Natural killer cell (primary cell): ENCODE measurements at regions not wholly inside any gene's neighbourhood (a gene's known extent, or its start where the extent isn't known, plus 50 kb on each side); places are given as distances from the start of the nearest gene placed in this dataset.

ENCODE experiments used
- ATAC-seq, 3 donors: fragments of 150-1000 bp in 2 of 3; fragments of 200-7000 bp in 1 of 3; cut with Tn5 transposase; 1 replicate in 1 of 3; 2 replicates in 2 of 3; pipeline ENCODE4 v1.10.0; 2021; ENCODE audit warnings: mild to moderate bottlenecking in 2 of 3, moderate library complexity in 2 of 3
- DNase-seq, 2 donors: peaks; one replicate each; pipeline versions ENCODE4 v3.0.0 to v3.0.0-alpha.2; 2013 to 2021; ENCODE audit warnings: mixed read lengths in 1 of 2
- H3K27ac ChIP-seq: one replicate; pipeline ENCODE4 v1.5.1; 2013; ENCODE audit warnings: mild to moderate bottlenecking, low read length
- H3K27me3 ChIP-seq: one replicate; pipeline ENCODE4 v1.6.1; 2013; ENCODE audit warnings: low read length; ENCODE audit not compliant: control insufficient read depth, insufficient read depth
- H3K36me3 ChIP-seq: one replicate; pipeline ENCODE4 v1.6.1; 2013; ENCODE audit warnings: low read length; ENCODE audit not compliant: control insufficient read depth, insufficient read depth
- H3K4me1 ChIP-seq: one replicate; pipeline ENCODE4 v1.6.1; 2013; ENCODE audit warnings: low read length; ENCODE audit not compliant: control insufficient read depth, insufficient read depth
- H3K4me3 ChIP-seq: one replicate; pipeline ENCODE4 v1.5.1; 2013; ENCODE audit warnings: low read length
- H3K9me3 ChIP-seq: one replicate; pipeline ENCODE4 v1.6.1; 2013; ENCODE audit warnings: low read length; ENCODE audit not compliant: control insufficient read depth, insufficient read depth
- H3K27ac Mint-ChIP-seq, 2 donors: one replicate each; pipeline ENCODE4 v1.8.0; 2022; ENCODE audit warnings: mild to moderate bottlenecking in 2 of 2, mixed read lengths in 2 of 2, moderate library complexity in 1 of 2
- H3K27me3 Mint-ChIP-seq, 2 donors: one replicate each; pipeline ENCODE4 v1.8.0; 2022; ENCODE audit warnings: low read depth in 2 of 2, mixed read lengths in 2 of 2
- H3K36me3 Mint-ChIP-seq: one replicate; pipeline ENCODE4 v1.8.0; 2022; ENCODE audit warnings: mixed read lengths
- H3K4me1 Mint-ChIP-seq, 2 donors: one replicate each; pipeline ENCODE4 v1.8.0; 2022; ENCODE audit warnings: mixed read lengths in 2 of 2
- H3K4me3 Mint-ChIP-seq: one replicate; pipeline ENCODE4 v1.8.0; 2022; ENCODE audit warnings: mild to moderate bottlenecking, moderate library complexity, mixed read lengths
- H3K9me3 Mint-ChIP-seq, 2 donors: one replicate each; pipeline ENCODE4 v1.8.0; 2022; ENCODE audit warnings: mixed read lengths in 2 of 2
- WGBS: methylation state at CpG from one replicate; pipeline ENCODE4 v1.1.7; 2013; ENCODE audit warnings: missing lambda C conversion rate; ENCODE audit not compliant: insufficient coverage; 5-methylcytosine and 5-hydroxymethylcytosine counted together
- intact Hi-C: fragments of 100-400 bp; cut with micrococcal nuclease; formaldehyde crosslinking; loops from one replicate; pipeline ENCODE4 v1.14.2; 2022
- TF ChIP-seq, protein P1 (sequence below): fragments of 200-600 bp; IDR thresholded peaks from one replicate; pipeline ENCODE4 v1.8.0; 2022; ENCODE audit warnings: antibody characterized with exemption

DNA sequence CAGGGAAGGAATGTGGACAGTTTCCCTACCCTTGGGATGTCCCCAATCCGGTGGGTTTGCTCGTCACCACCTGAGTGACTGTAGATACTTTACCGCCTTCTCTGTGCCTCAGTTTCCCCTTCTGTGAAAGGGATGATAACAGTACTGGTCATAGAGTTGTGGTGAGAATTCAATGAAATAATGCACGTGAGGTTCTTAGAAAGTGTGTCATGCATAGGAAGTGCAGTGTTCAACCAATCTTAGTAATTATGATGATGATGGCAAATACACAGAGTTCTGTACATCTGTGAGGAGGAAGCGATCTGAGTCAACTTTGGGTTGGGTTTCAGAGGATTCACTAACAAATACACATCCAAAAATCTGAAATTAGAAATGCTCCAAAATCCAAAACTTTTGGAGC lies 114.6 kb upstream of the HS3ST2 start:
- H3K36me3 Mint-ChIP-seq, result no peaks in the 10 kb centered on the region
- TF ChIP-seq, protein P1, sequence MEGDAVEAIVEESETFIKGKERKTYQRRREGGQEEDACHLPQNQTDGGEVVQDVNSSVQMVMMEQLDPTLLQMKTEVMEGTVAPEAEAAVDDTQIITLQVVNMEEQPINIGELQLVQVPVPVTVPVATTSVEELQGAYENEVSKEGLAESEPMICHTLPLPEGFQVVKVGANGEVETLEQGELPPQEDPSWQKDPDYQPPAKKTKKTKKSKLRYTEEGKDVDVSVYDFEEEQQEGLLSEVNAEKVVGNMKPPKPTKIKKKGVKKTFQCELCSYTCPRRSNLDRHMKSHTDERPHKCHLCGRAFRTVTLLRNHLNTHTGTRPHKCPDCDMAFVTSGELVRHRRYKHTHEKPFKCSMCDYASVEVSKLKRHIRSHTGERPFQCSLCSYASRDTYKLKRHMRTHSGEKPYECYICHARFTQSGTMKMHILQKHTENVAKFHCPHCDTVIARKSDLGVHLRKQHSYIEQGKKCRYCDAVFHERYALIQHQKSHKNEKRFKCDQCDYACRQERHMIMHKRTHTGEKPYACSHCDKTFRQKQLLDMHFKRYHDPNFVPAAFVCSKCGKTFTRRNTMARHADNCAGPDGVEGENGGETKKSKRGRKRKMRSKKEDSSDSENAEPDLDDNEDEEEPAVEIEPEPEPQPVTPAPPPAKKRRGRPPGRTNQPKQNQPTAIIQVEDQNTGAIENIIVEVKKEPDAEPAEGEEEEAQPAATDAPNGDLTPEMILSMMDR, result no peak
- no peaks in the 10 kb centered on the region for H3K9me3 Mint-ChIP-seq
- H3K27ac Mint-ChIP-seq, result no peak overlapping the region
- Histone ChIP-seq H3K4me3 (no peak overlapping the region), H3K27me3 (no peaks in the 10 kb centered on the region), H3K27ac (no peak overlapping the region), H3K9me3 (no peaks in the 10 kb centered on the region), H3K4me1 (no peaks in the 10 kb centered on the region), H3K36me3 (no peaks in the 10 kb centered on the region)
- WGBS, result 94% methylated on average over 4 of the region's 5 CpGs
- DNase-seq (no peak), ATAC-seq (no peak)
- no peaks in the 10 kb centered on the region for H3K4me1 Mint-ChIP-seq
- intact Hi-C loops, result no loop called here
- peaks cover 16 to 24% of the 10 kb centered on the region in 2 donors for H3K27me3 Mint-ChIP-seq
- H3K4me3 Mint-ChIP-seq, result no peak overlapping the region

DNA sequence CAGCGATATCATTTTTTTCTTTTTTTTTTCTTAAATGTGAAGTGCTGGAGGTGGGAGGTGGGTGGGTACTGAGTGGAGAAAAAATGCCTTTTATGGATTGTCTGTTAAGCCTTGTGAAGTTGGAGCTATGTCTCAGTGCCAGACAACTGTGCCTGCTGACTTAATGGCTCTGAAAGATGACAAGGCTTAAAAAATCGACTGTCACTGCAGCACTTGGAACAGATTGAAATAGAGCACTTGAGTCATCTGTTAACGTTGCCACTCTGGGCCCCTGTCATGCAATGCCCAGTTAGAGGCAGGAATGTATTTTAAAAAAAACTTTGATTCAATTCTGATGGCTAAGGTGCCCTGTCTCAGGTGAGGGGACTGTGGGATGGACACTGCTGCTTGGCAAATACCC lies 108.2 kb upstream of the HS3ST2 start:
- no peaks in the 10 kb centered on the region for H3K36me3 ChIP-seq
- no peaks in the 10 kb centered on the region for H3K27me3 ChIP-seq
- no peak for ATAC-seq
- no peak overlapping the region for H3K27ac Mint-ChIP-seq
- no peak overlapping the region for H3K4me3 ChIP-seq
- intact Hi-C loops, result no loop called here
- no peak overlapping the region for H3K4me3 Mint-ChIP-seq
- no peak overlapping the region for H3K27ac ChIP-seq
- WGBS, result 69% methylated on average over 3 of the region's 3 CpGs
- H3K27me3 Mint-ChIP-seq, result peaks cover 12 to 21% of the 10 kb centered on the region in 2 donors
- TF ChIP-seq, protein P1, result no peak
- no peaks in the 10 kb centered on the region for H3K36me3 Mint-ChIP-seq
- H3K9me3 ChIP-seq, result no peaks in the 10 kb centered on the region
- no peaks in the 10 kb centered on the region for H3K4me1 ChIP-seq
- H3K4me1 Mint-ChIP-seq, result no peaks in the 10 kb centered on the region
- no peaks in the 10 kb centered on the region for H3K9me3 Mint-ChIP-seq
- DNase-seq, result no peak

DNA sequence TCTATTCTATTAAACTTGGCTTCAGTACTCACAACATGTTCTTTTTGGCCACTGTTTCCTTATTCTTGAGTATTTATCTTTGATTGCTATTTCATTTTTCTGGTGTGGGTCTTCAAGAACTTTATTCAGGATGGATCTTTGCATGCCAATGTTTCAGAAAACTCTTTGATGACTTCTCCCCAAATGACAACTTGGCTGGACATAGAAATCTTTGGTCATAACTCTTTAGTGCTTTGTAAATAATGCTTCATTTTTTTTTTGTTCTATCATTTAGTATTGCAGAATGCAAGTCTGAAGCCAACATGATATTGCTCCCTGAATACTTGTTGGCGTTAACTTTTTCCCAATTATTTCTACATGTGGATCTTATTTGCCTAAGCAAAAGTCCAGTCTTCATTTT lies 103.6 kb upstream of the HS3ST2 start:
- peaks cover 14% of the 10 kb centered on the region for H3K9me3 ChIP-seq
- no peak overlapping the region for H3K27ac ChIP-seq
- WGBS, result 88% methylated on average over 1 of the region's 1 CpG
- TF ChIP-seq, protein P1, result no peak
- no peak overlapping the region for H3K4me3 ChIP-seq
- no peaks in the 10 kb centered on the region for H3K36me3 Mint-ChIP-seq
- H3K27me3 ChIP-seq, result no peaks in the 10 kb centered on the region
- no peaks in the 10 kb centered on the region for H3K36me3 ChIP-seq
- peaks cover 5 to 7% of the 10 kb centered on the region in 2 donors for H3K27me3 Mint-ChIP-seq
- no peaks in the 10 kb centered on the region for H3K4me1 Mint-ChIP-seq
- DNase-seq, result no peak
- no peak overlapping the region for H3K4me3 Mint-ChIP-seq
- no peaks in the 10 kb centered on the region for H3K4me1 ChIP-seq
- ATAC-seq, result no peak
- no peak overlapping the region for H3K27ac Mint-ChIP-seq
- intact Hi-C loops, result no loop called here
- peaks cover 0 to 4% of the 10 kb centered on the region in 2 donors for H3K9me3 Mint-ChIP-seq

DNA sequence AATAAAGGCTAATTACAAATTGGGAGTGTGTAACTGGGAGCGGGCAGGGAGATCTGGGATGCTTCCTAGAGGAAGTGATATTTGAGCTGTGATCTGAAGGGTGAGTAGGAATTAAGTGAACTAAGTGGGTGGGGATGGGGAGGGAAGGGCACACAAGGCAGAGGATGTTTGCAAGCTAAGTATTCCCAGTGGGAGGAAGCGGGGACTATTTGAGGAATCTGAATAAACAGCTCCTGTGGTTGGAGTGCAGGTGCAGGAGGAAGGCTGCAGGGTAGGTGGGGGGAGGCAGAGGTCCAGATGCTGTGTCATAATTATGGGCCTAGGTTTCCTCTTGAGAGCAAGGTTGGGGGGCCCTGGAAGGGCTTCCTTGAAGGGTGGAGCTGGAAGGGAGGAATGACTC lies 102.1 kb upstream of the HS3ST2 start:
- Histone ChIP-seq H3K9me3 (peaks cover 14% of the 10 kb centered on the region), H3K4me1 (no peaks in the 10 kb centered on the region), H3K36me3 (no peaks in the 10 kb centered on the region), H3K27ac (no peak overlapping the region), H3K27me3 (no peaks in the 10 kb centered on the region), H3K4me3 (no peak overlapping the region)
- intact Hi-C loops, result no loop called here
- peaks cover under 1 to 8% of the 10 kb centered on the region in 2 donors for H3K27me3 Mint-ChIP-seq
- H3K4me3 Mint-ChIP-seq, result no peak overlapping the region
- DNase-seq (no peak), ATAC-seq (no peak)
- no peaks in the 10 kb centered on the region for H3K36me3 Mint-ChIP-seq
- no peak overlapping the region for H3K27ac Mint-ChIP-seq
- no peaks in the 10 kb centered on the region for H3K4me1 Mint-ChIP-seq
- peaks cover 0 to 4% of the 10 kb centered on the region in 2 donors for H3K9me3 Mint-ChIP-seq
- 93% methylated on average over 2 of the region's 2 CpGs for WGBS
- TF ChIP-seq, protein P1, result no peak
